A549 (cell line): ENCODE measurements at regions not wholly inside any gene's neighbourhood (a gene's known extent, or its start where the extent isn't known, plus 50 kb on each side); places are given as distances from the start of the nearest gene placed in this dataset.

Experiments
- ATAC-seq, 2 experiments: fragments of 200-7000 bp in 1 of 2; fragments of >200 bp in 1 of 2; cut with Nextera tagmentation in 1 of 2; cut with Tn5 transposase in 1 of 2; 3 replicates each; pipeline versions ENCODE4 v1.8.0 to v1.9.1; 2018 to 2020; ENCODE audit warnings: mild to moderate bottlenecking in 1 of 2, moderate library complexity in 1 of 2
- CTCF ChIA-PET: fragments of 300-600 bp; sonication (Branson Sonifier 250); formaldehyde crosslinking; extraction: SDS; loops from one replicate; lab custom pipeline; 2021; ENCODE audit warnings: antibody characterized with exemption, inconsistent platforms; lab: Yijun Ruan, JAX
- POLR2A ChIA-PET: fragments of 350-600 bp; formaldehyde crosslinking; extraction: SDS; loops from one replicate; lab custom pipeline; 2021; ENCODE audit warnings: antibody characterized with exemption, inconsistent platforms; lab: Yijun Ruan, JAX
- DNase-seq, 2 experiments: peaks; one replicate each; pipeline versions ENCODE4 v3.0.0 to v3.0.0-alpha.2; 2011 to 2016; ENCODE audit warnings: low read depth in 1 of 2, low spot score in 1 of 2
- FAIRE-seq: peaks from 2 replicates; lab custom pipeline; 2011; peaks lifted over from hg19 to GRCh38; lab: Jason Lieb, UNC
- H3K27ac ChIP-seq, 2 experiments: fragments of >200 bp; sonication (Bioruptor Twin); formaldehyde crosslinking; 3 replicates each; pipeline ENCODE4 v1.5.1; 2016 to 2017
- H3K4me1 ChIP-seq: fragments of >200 bp; sonication (Bioruptor Twin); formaldehyde crosslinking; 3 replicates; pipeline ENCODE4 v1.6.1; 2016
- H3K4me2 ChIP-seq: fragments of >200 bp; sonication (Bioruptor Twin); formaldehyde crosslinking; 3 replicates; pipeline ENCODE4 v1.6.1; 2016
- H3K4me3 ChIP-seq: fragments of >200 bp; sonication (Bioruptor Twin); formaldehyde crosslinking; 3 replicates; pipeline ENCODE4 v1.5.1; 2016
- H3K9me3 ChIP-seq: fragments of >200 bp; sonication (Bioruptor Twin); formaldehyde crosslinking; 3 replicates; pipeline ENCODE4 v1.6.1; 2016
- ATOH8 ChIP-seq: fragments of 250-450 bp; sonication (Bioruptor Pico); IDR thresholded peaks from 2 replicates; pipeline ENCODE4 v1.5.0; 2020; ENCODE audit warnings: low read depth, mild to moderate bottlenecking, moderate library complexity
- CEBPB ChIP-seq, 2 experiments: fragments of >200 bp in 1 of 2; sonication (Bioruptor Twin) in 1 of 2; formaldehyde crosslinking in 1 of 2; IDR thresholded peaks; 2 replicates each; pipeline ENCODE4 v1.6.1; 2012 to 2016
- CHD2 ChIP-seq: fragments of 150-350 bp; IDR thresholded peaks from 2 replicates; pipeline ENCODE4 v1.6.1; 2014; ENCODE audit warnings: low read length; ENCODE audit not compliant: partially characterized antibody
- CHD4 ChIP-seq: fragments of 200-600 bp; sonication (generic); IDR thresholded peaks from 2 replicates; pipeline ENCODE4 v1.6.1; 2016; ENCODE audit warnings: antibody characterized with exemption, mild to moderate bottlenecking, borderline replicate concordance
- E2F6 ChIP-seq: IDR thresholded peaks from 2 replicates; pipeline ENCODE4 v1.6.1; 2012; ENCODE audit warnings: low read depth, borderline replicate concordance
- EHF ChIP-seq: fragments of 250-450 bp; sonication (Bioruptor Pico); IDR thresholded peaks from 2 replicates; pipeline ENCODE4 v1.5.0; 2020; ENCODE audit warnings: mild to moderate bottlenecking
- FOSB ChIP-seq: fragments of 250-450 bp; sonication (Bioruptor Pico); IDR thresholded peaks from 2 replicates; pipeline ENCODE4 v1.5.0; 2020; ENCODE audit warnings: mild to moderate bottlenecking, moderate library complexity
- GATA3 ChIP-seq: IDR thresholded peaks from 2 replicates; pipeline ENCODE4 v1.6.1; 2012; ENCODE audit warnings: borderline replicate concordance
- HEYL ChIP-seq: fragments of 250-450 bp; sonication (Bioruptor Pico); IDR thresholded peaks from 2 replicates; pipeline ENCODE4 v1.8.0; 2021; ENCODE audit warnings: mild to moderate bottlenecking, moderate library complexity
- HMGXB4 ChIP-seq: fragments of 250-450 bp; sonication (Bioruptor Pico); IDR thresholded peaks from 2 replicates; pipeline ENCODE4 v1.5.0; 2021; ENCODE audit warnings: mild to moderate bottlenecking, moderate library complexity, borderline replicate concordance
- HOXA7 ChIP-seq: fragments of 250-450 bp; sonication (Bioruptor Pico); IDR thresholded peaks from 2 replicates; pipeline ENCODE4 v1.5.0; 2020; ENCODE audit warnings: mild to moderate bottlenecking, moderate library complexity
- JUN ChIP-seq, 2 experiments: fragments of >200 bp; sonication (Bioruptor Twin); formaldehyde crosslinking; IDR thresholded peaks; 2 replicates in 1 of 2; 3 replicates in 1 of 2; pipeline ENCODE4 v1.6.1; 2016 to 2017
- JUNB ChIP-seq: fragments of >200 bp; sonication (Bioruptor Twin); formaldehyde crosslinking; IDR thresholded peaks from 2 replicates; pipeline ENCODE4 v1.6.1; 2016
- MAX ChIP-seq: IDR thresholded peaks from 2 replicates; pipeline ENCODE4 v1.6.1; 2012
- PBX3 ChIP-seq: IDR thresholded peaks from 2 replicates; pipeline ENCODE4 v1.6.1; 2012
- RARB ChIP-seq: fragments of 250-450 bp; sonication (Bioruptor Pico); IDR thresholded peaks from 2 replicates; pipeline ENCODE4 v1.8.0; 2021; ENCODE audit warnings: mild to moderate bottlenecking, moderate library complexity
- REST ChIP-seq: fragments of 200-600 bp; sonication (generic); IDR thresholded peaks from 2 replicates; pipeline ENCODE4 v1.6.1; 2016; ENCODE audit warnings: antibody characterized with exemption, mild to moderate bottlenecking, moderate library complexity
- RFX5 ChIP-seq: fragments of 450-650 bp; IDR thresholded peaks from 2 replicates; pipeline ENCODE4 v1.7.1; 2014; ENCODE audit warnings: antibody characterized with exemption, mild to moderate bottlenecking, moderate library complexity
- TP53 ChIP-seq: fragments of 250-450 bp; sonication (Bioruptor Pico); IDR thresholded peaks from 2 replicates; pipeline ENCODE4 v1.5.0; 2021; ENCODE audit warnings: mild to moderate bottlenecking, moderate library complexity
- ZC3H11A ChIP-seq: fragments of 450-650 bp; IDR thresholded peaks from 2 replicates; pipeline ENCODE4 v1.6.1; 2014; ENCODE audit warnings: antibody characterized with exemption, mild to moderate bottlenecking
- ZNF302 ChIP-seq: fragments of 250-450 bp; sonication (Bioruptor Pico); IDR thresholded peaks from 2 replicates; pipeline ENCODE4 v1.9.0; 2021; ENCODE audit warnings: inconsistent platforms, mild to moderate bottlenecking, moderate library complexity
- WGBS: methylation state at CpG from one replicate; pipeline ENCODE4 v1.1.6; 2017; ENCODE audit errors: missing lambda C conversion rate; 5-methylcytosine and 5-hydroxymethylcytosine counted together

GRCh38 chr1:221011145-221011544 lies 131.9 kb downstream of the HLX start:
- no peaks in the 10 kb centered on the region for H3K9me3 ChIP-seq
- DNase-seq, result no peak

GRCh38 chr1:221012120-221012519 lies 132.9 kb downstream of the HLX start:
- H3K9me3 ChIP-seq, result no peaks in the 10 kb centered on the region
- 73% methylated on average over 5 of the region's 5 CpGs for WGBS
- ATAC-seq (no peak), DNase-seq (no peak), FAIRE-seq (no peak)
- H3K4me2 ChIP-seq, result no peak overlapping the region
- H3K4me3 ChIP-seq, result no peak overlapping the region
- H3K27ac ChIP-seq, result no peak overlapping the region
- CTCF ChIA-PET, result interaction anchor here (0.9 kb wide), 1 partner anchor 93 kb away, joined by 3 read pairs; no protein-coding TSS in a partner anchor
- TF ChIP-seq CHD2 (no peak), JUN (IDR thresholded peaks at IDR 0.05) (no peak), ZC3H11A (no peak), RFX5 (no peak), JUNB (no peak), E2F6 (no peak), GATA3 (no peak), HOXA7 (no peak), ATOH8 (no peak), MAX (no peak), EHF (CRISPR knock-in tag) (no peak), REST (no peak), TP53 (CRISPR knock-in tag) (no peak)
- no peaks in the 10 kb centered on the region for H3K4me1 ChIP-seq
- POLR2A ChIA-PET, result no interaction called here

More at GRCh38 chr1:221011145-221011544, 131.9 kb downstream of the HLX start:
- FAIRE-seq (no peak), ATAC-seq (no peak)
- TF ChIP-seq MAX, result no peak
- TF ChIP-seq HMGXB4, result no peak
- no peak for TF ChIP-seq RARB (CRISPR knock-in tag)
- no peak for TF ChIP-seq HEYL (CRISPR knock-in tag)
- no peak for TF ChIP-seq CHD4
- no peak for TF ChIP-seq FOSB (CRISPR knock-in tag)
- no peak for TF ChIP-seq PBX3
- no peak for TF ChIP-seq ZNF302 (CRISPR knock-in tag)
- no peak for TF ChIP-seq ZC3H11A
- TF ChIP-seq CEBPB (IDR thresholded peaks at IDR 0.05), result no peak
- TF ChIP-seq, all 56 proteins: peak for 0
- ChIA-PET CTCF (no interaction called here), POLR2A (no interaction called here)
- 61% methylated on average over 1 of the region's 1 CpG for WGBS
- Histone ChIP-seq H3K4me3 (no peak overlapping the region), H3K27ac (no peak overlapping the region), H3K4me1 (no peaks in the 10 kb centered on the region), H3K4me2 (no peak overlapping the region)
